OCI-LY3 (cell line): ENCODE measurements at regions not wholly inside any gene's neighbourhood (a gene's known extent, or its start where the extent isn't known, plus 50 kb on each side); places are given as distances from the start of the nearest gene placed in this dataset.

Experiments used
- H2AFZ ChIP-seq: fragments of 200-600, 300-600 bp; shearing (Covaris generic); 2 replicates; pipeline ENCODE4 v1.6.0; 2014; ENCODE audit warnings: antibody characterized with exemption, low read depth, low read length
- H3K27ac ChIP-seq: fragments of 200-600, 300-600 bp; sonication (generic); 2 replicates; pipeline ENCODE4 v1.5.1; 2014; ENCODE audit warnings: mild to moderate bottlenecking, low read length, moderate library complexity, mixed read lengths
- H3K27me3 ChIP-seq: fragments of 200-600, 300-600 bp; sonication (generic); 2 replicates; pipeline ENCODE4 v1.6.1; 2014; ENCODE audit warnings: low read depth, low read length, mixed read lengths
- H3K36me3 ChIP-seq: fragments of 200-600, 300-600 bp; sonication (generic); replicated peaks from 2 replicates; pipeline ENCODE3; 2014; ENCODE audit warnings: low read depth, low read length, mixed read lengths
- H3K4me1 ChIP-seq: fragments of 300-600, 200-600 bp; sonication (generic); 2 replicates; pipeline ENCODE4 v1.6.1; 2014; ENCODE audit warnings: low read length, mixed read lengths
- H3K4me2 ChIP-seq: fragments of 200-600, 300-600 bp; sonication (generic); 2 replicates; pipeline ENCODE4 v1.6.1; 2014; ENCODE audit warnings: low read length, mixed read lengths
- H3K4me3 ChIP-seq: fragments of 300-600, 200-600 bp; sonication (generic); 2 replicates; pipeline ENCODE4 v1.5.1; 2014; ENCODE audit warnings: antibody characterized with exemption, mild to moderate bottlenecking, low read length, moderate library complexity
- H3K79me2 ChIP-seq: fragments of 300-600, 200-600 bp; shearing (Covaris generic); 2 replicates; pipeline ENCODE4 v1.6.1; 2014; ENCODE audit warnings: mild to moderate bottlenecking, low read length, mixed read lengths
- H3K9ac ChIP-seq: fragments of 300-600, 200-600 bp; shearing (Covaris generic); 2 replicates; pipeline ENCODE4 v1.6.0; 2014; ENCODE audit warnings: mild to moderate bottlenecking, low read length, moderate library complexity
- H3K9me3 ChIP-seq: fragments of 200-600, 300-600 bp; shearing (Covaris generic); 2 replicates; pipeline ENCODE4 v1.6.1; 2014; ENCODE audit warnings: low read length, mixed read lengths; ENCODE audit not compliant: insufficient read depth
- H4K20me1 ChIP-seq: fragments of 200-600, 300-600 bp; sonication (generic); 2 replicates; pipeline ENCODE4 v1.6.1; 2016; ENCODE audit warnings: low read length, mixed read lengths; ENCODE audit not compliant: insufficient read depth
- EZH2phosphoT487 ChIP-seq: fragments of 200-600 bp; shearing (Covaris generic); IDR thresholded peaks from 2 replicates; pipeline ENCODE4 v1.6.1; 2018; ENCODE audit warnings: antibody characterized with exemption, mixed run types, low read depth
- TF ChIP-seq, protein P1 (sequence below): fragments of 200-600, 300-600 bp; sonication (generic); IDR thresholded peaks from 2 replicates; pipeline ENCODE4 v1.5.1; 2014; ENCODE audit warnings: antibody characterized with exemption, low read length, low read depth

- Histone ChIP-seq H4K20me1 (peaks cover 23% of the 10 kb centered on the region), H3K9me3 (no peaks in the 10 kb centered on the region), H2AFZ (no peak overlapping the region), H3K4me3 (no peak overlapping the region), H3K27me3 (peaks cover 85% of the 10 kb centered on the region), H3K9ac (no peak overlapping the region), H3K79me2 (no peaks in the 10 kb centered on the region), H3K4me2 (no peak overlapping the region), H3K4me1 (peaks cover 12% of the 10 kb centered on the region), H3K27ac (no peak overlapping the region), H3K36me3 (no peaks in the 10 kb centered on the region)
- TF ChIP-seq, protein P1, sequence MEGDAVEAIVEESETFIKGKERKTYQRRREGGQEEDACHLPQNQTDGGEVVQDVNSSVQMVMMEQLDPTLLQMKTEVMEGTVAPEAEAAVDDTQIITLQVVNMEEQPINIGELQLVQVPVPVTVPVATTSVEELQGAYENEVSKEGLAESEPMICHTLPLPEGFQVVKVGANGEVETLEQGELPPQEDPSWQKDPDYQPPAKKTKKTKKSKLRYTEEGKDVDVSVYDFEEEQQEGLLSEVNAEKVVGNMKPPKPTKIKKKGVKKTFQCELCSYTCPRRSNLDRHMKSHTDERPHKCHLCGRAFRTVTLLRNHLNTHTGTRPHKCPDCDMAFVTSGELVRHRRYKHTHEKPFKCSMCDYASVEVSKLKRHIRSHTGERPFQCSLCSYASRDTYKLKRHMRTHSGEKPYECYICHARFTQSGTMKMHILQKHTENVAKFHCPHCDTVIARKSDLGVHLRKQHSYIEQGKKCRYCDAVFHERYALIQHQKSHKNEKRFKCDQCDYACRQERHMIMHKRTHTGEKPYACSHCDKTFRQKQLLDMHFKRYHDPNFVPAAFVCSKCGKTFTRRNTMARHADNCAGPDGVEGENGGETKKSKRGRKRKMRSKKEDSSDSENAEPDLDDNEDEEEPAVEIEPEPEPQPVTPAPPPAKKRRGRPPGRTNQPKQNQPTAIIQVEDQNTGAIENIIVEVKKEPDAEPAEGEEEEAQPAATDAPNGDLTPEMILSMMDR, result no peak
- TF ChIP-seq EZH2phosphoT487, result no peak
Measured at GRCh38 chr2:39487398-39488250, 50.5 kb upstream of the MAP4K3 start.

- H3K4me2 ChIP-seq, result no peak overlapping the region
Measured at GRCh38 chr2:39488450-39488849, 51.4 kb upstream of the MAP4K3 start.

GRCh38 chr2:39490586-39490985 lies 53.5 kb upstream of the MAP4K3 start:
- Histone ChIP-seq H3K4me3 (no peak overlapping the region), H3K4me1 (peaks cover 23% of the 10 kb centered on the region), H4K20me1 (peaks cover 47% of the 10 kb centered on the region), H3K27ac (no peak overlapping the region), H3K4me2 (no peak overlapping the region), H3K36me3 (no peaks in the 10 kb centered on the region), H3K9ac (no peak overlapping the region), H3K9me3 (no peaks in the 10 kb centered on the region), H3K79me2 (no peaks in the 10 kb centered on the region), H3K27me3 (peaks cover 84% of the 10 kb centered on the region), H2AFZ (no peak overlapping the region)
- TF ChIP-seq, protein P1, result no peak
- TF ChIP-seq EZH2phosphoT487, result no peak

More at GRCh38 chr2:39488450-39488849, 51.4 kb upstream of the MAP4K3 start:
- Histone ChIP-seq H3K79me2 (no peaks in the 10 kb centered on the region), H3K9me3 (no peaks in the 10 kb centered on the region), H3K27ac (no peak overlapping the region), H3K27me3 (peaks cover 84% of the 10 kb centered on the region), H3K4me1 (peaks cover 18% of the 10 kb centered on the region), H3K9ac (no peak overlapping the region), H3K36me3 (no peaks in the 10 kb centered on the region), H3K4me3 (no peak overlapping the region), H2AFZ (no peak overlapping the region), H4K20me1 (peaks cover 28% of the 10 kb centered on the region)
- TF ChIP-seq, protein P1, result no peak
- TF ChIP-seq EZH2phosphoT487, result no peak

DNA sequence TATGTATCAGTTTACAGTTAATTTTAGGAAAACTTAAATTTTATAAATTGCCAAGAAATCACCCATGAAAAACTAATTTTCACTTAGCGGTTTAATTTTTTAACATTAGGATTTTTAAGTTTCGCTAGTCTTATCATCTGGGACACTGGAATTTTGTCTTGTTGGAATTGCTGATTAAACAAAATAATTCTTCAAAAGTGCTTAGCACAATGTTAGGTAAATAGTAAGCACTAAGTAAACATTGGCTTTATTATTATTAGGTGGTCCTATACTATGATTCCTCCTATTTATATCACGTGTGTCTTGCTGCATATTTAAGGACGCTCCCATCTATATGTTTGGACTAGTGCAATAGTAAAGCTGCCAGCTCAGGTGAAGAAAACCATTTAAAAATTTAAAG lies 54.6 kb upstream of the MAP4K3 start:
- H3K36me3 ChIP-seq, result no peaks in the 10 kb centered on the region
- peaks cover 84% of the 10 kb centered on the region for H3K27me3 ChIP-seq
- 0 out of 2 replicates have a peak overlapping the region, but pooled peaks have one; percentile 7 for H3K4me3 ChIP-seq
- no peak overlapping the region for H3K27ac ChIP-seq
- H3K4me2 ChIP-seq, result peak overlapping the region; percentile 59
- no peak overlapping the region for H3K9ac ChIP-seq
- no peak for TF ChIP-seq EZH2phosphoT487
- TF ChIP-seq, protein P1, result no peak
- H4K20me1 ChIP-seq, result peaks cover 46% of the 10 kb centered on the region
- peaks cover 23% of the 10 kb centered on the region for H3K4me1 ChIP-seq
- no peaks in the 10 kb centered on the region for H3K9me3 ChIP-seq
- no peaks in the 10 kb centered on the region for H3K79me2 ChIP-seq
- no peak overlapping the region for H2AFZ ChIP-seq
